Fibroblast of villous mesenchyme (primary cell): ENCODE measurements at regions not wholly inside any gene's neighbourhood (a gene's known extent, or its start where the extent isn't known, plus 50 kb on each side); places are given as distances from the start of the nearest gene placed in this dataset.
A peak's percentile ranks its signal among the peaks of the same experiment; 100 is the strongest.

Source experiments
- DNase-seq: peaks from one replicate; pipeline ENCODE4 v3.0.0-alpha.2; 2010; ENCODE audit warnings: low read depth
- H3K4me3 ChIP-seq: 2 replicates; pipeline ENCODE4 v1.5.1; 2011; ENCODE audit warnings: low read depth, mild to moderate bottlenecking, low read length
- TF ChIP-seq, protein P1 (sequence below): IDR thresholded peaks from 2 replicates; pipeline ENCODE4 v1.5.1; 2012; ENCODE audit warnings: low read depth, mild to moderate bottlenecking, low read length; ENCODE audit not compliant: insufficient read depth

DNA sequence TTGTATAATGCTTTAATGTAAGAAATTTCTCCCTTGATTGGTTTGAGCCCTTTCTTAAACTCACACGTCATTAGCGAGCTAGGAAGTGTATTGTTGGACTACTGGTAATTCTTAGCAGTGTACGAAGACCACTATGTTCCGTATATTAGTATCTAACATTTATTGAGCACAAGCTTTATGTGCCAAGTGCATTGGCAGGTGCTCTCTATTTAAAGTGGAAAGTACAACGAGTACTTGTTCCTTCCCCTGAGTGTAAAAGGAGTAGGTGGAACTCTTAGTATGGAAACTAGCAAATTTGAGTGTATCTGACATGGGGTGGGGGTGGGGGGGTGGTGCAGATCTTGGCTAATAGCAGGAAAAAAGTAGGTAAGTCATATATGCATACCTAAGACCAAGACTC lies 594.7 kb downstream of the FGF9 start:
- H3K4me3 ChIP-seq: no peak overlapping the region
- DNase-seq: no peak
- TF ChIP-seq, protein P1, sequence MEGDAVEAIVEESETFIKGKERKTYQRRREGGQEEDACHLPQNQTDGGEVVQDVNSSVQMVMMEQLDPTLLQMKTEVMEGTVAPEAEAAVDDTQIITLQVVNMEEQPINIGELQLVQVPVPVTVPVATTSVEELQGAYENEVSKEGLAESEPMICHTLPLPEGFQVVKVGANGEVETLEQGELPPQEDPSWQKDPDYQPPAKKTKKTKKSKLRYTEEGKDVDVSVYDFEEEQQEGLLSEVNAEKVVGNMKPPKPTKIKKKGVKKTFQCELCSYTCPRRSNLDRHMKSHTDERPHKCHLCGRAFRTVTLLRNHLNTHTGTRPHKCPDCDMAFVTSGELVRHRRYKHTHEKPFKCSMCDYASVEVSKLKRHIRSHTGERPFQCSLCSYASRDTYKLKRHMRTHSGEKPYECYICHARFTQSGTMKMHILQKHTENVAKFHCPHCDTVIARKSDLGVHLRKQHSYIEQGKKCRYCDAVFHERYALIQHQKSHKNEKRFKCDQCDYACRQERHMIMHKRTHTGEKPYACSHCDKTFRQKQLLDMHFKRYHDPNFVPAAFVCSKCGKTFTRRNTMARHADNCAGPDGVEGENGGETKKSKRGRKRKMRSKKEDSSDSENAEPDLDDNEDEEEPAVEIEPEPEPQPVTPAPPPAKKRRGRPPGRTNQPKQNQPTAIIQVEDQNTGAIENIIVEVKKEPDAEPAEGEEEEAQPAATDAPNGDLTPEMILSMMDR: no peak

GRCh38 chr13:22270881-22271280 lies 600.0 kb downstream of the FGF9 start:
- H3K4me3 ChIP-seq: no peak overlapping the region
- TF ChIP-seq, protein P1: no peak
- DNase-seq: no peak

- no peak overlapping the region for H3K4me3 ChIP-seq
- no peak for DNase-seq
- TF ChIP-seq, protein P1: no peak
Observed at GRCh38 chr13:22271903-22272302, 601.0 kb downstream of the FGF9 start.

DNA sequence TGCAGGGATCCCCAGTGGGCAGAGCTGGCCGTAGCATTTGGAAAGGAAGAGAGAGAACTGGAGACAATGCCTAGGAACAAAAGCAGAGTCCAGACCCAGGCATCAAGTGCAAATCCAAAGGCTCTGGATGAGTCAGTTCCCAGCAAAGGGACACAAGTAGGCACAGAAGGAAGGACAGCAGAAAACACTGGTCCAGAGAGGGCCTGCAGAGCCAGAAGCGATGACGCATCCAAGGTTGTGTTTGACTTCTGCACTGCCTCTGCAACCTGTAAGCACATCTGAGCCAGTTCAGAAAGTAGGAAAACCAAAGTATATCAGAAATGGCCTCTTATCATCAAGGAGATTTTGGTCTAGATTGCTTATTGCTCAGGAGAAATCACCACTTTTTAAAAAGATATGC lies 604.5 kb downstream of the FGF9 start:
- no peak for DNase-seq
- TF ChIP-seq, protein P1: no peak
- no peak overlapping the region for H3K4me3 ChIP-seq

DNA sequence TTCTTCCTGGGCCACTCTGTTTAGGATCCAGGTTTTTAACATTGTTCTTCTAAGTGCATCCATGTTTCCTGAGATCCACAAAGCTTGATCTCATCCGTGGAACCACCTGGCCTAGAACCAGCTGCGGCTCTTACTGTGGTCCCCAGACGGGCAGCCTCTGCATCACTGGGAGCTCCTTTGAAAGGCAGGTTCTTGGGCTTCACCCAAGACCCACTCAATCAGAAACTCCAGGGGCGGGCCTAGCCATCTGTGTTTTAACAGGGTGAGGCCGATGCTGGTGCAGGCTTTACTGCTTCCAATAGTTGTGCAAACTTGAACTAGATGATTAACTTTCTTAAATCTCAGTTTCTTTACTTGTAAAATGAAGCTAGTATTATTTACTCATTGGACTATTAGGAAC lies 605.7 kb downstream of the FGF9 start:
- no peak overlapping the region for H3K4me3 ChIP-seq
- no peak for DNase-seq
- TF ChIP-seq, protein P1: no peak

GRCh38 chr13:22278336-22278929 lies 607.6 kb downstream of the FGF9 start:
- no peak overlapping the region for H3K4me3 ChIP-seq
- TF ChIP-seq, protein P1: peak; percentile 46
- peak; percentile 32 for DNase-seq

- H3K4me3 ChIP-seq: no peak overlapping the region
- TF ChIP-seq, protein P1: no peak
- no peak for DNase-seq
Observed at GRCh38 chr13:22285867-22286266, 615.0 kb downstream of the FGF9 start.
